ENCODE measurements at regions not wholly inside any gene's neighbourhood (a gene's known extent, or its start where the extent isn't known, plus 50 kb on each side); places are given as distances from the start of the nearest gene placed in this dataset.

- H3K27me3 ChIP-seq: no peaks in the 10 kb centered on the region
- no peak overlapping the region for H3K4me3 ChIP-seq
- peaks cover 19% of the 10 kb centered on the region for H3K9me3 ChIP-seq
- H3K4me1 ChIP-seq: no peaks in the 10 kb centered on the region
- H4K20me1 ChIP-seq: no peaks in the 10 kb centered on the region
- no peak overlapping the region for H3K9ac ChIP-seq
- H3K27ac ChIP-seq: no peak overlapping the region
- H3K36me3 ChIP-seq: no peaks in the 10 kb centered on the region
- no peak overlapping the region for H3K4me2 ChIP-seq
- TF ChIP-seq Cebpa-rat (IDR thresholded peaks at IDR 0.05): no peak
Measured at GRCh38 chr4:62901101-62901500, 1508.1 kb downstream of the TECRL start.

- Histone ChIP-seq H3K9me3 (peaks cover 19% of the 10 kb centered on the region), H4K20me1 (no peaks in the 10 kb centered on the region), H3K4me1 (no peaks in the 10 kb centered on the region), H3K27me3 (no peaks in the 10 kb centered on the region), H3K4me3 (no peak overlapping the region), H3K9ac (no peak overlapping the region), H3K36me3 (no peaks in the 10 kb centered on the region), H3K4me2 (no peak overlapping the region), H3K27ac (no peak overlapping the region)
- no peak for TF ChIP-seq Cebpa-rat (IDR thresholded peaks at IDR 0.05)
Measured at GRCh38 chr4:62899646-62900364, 1509.4 kb downstream of the TECRL start.

GRCh38 chr4:62898115-62898514 is 1511.1 kb downstream of the TECRL start:
- no peak overlapping the region for H3K4me2 ChIP-seq
- H4K20me1 ChIP-seq: no peaks in the 10 kb centered on the region
- H3K9ac ChIP-seq: no peak overlapping the region
- no peaks in the 10 kb centered on the region for H3K36me3 ChIP-seq
- no peaks in the 10 kb centered on the region for H3K27me3 ChIP-seq
- H3K4me3 ChIP-seq: no peak overlapping the region
- H3K27ac ChIP-seq: no peak overlapping the region
- peaks cover 19% of the 10 kb centered on the region for H3K9me3 ChIP-seq
- TF ChIP-seq Cebpa-rat (IDR thresholded peaks at IDR 0.05): no peak
- H3K4me1 ChIP-seq: no peaks in the 10 kb centered on the region

- no peak overlapping the region for H3K4me3 ChIP-seq
- H3K9me3 ChIP-seq: peaks cover 19% of the 10 kb centered on the region
- TF ChIP-seq Cebpa-rat (IDR thresholded peaks at IDR 0.05): no peak
- no peaks in the 10 kb centered on the region for H4K20me1 ChIP-seq
- H3K27me3 ChIP-seq: no peaks in the 10 kb centered on the region
- H3K36me3 ChIP-seq: no peaks in the 10 kb centered on the region
- H3K4me1 ChIP-seq: no peaks in the 10 kb centered on the region
- no peak overlapping the region for H3K4me2 ChIP-seq
- H3K9ac ChIP-seq: no peak overlapping the region
- no peak overlapping the region for H3K27ac ChIP-seq
Measured at GRCh38 chr4:62896721-62897120, 1512.5 kb downstream of the TECRL start.

GRCh38 chr4:62881901-62882300 is 1527.3 kb downstream of the TECRL start:
- Histone ChIP-seq H3K9ac (no peak overlapping the region), H3K36me3 (no peaks in the 10 kb centered on the region), H3K4me2 (no peak overlapping the region), H4K20me1 (no peaks in the 10 kb centered on the region), H3K4me1 (no peaks in the 10 kb centered on the region), H3K27me3 (no peaks in the 10 kb centered on the region), H3K27ac (no peak overlapping the region), H3K4me3 (no peak overlapping the region), H3K9me3 (no peaks in the 10 kb centered on the region)
- TF ChIP-seq Cebpa-rat (IDR thresholded peaks at IDR 0.05): no peak

GRCh38 chr4:62881210-62881609 is 1528.0 kb downstream of the TECRL start:
- Histone ChIP-seq H3K4me3 (no peak overlapping the region), H3K27me3 (no peaks in the 10 kb centered on the region), H3K4me2 (no peak overlapping the region), H3K4me1 (no peaks in the 10 kb centered on the region), H3K36me3 (no peaks in the 10 kb centered on the region), H3K27ac (no peak overlapping the region), H3K9ac (no peak overlapping the region), H3K9me3 (no peaks in the 10 kb centered on the region), H4K20me1 (no peaks in the 10 kb centered on the region)
- no peak for TF ChIP-seq Cebpa-rat (IDR thresholded peaks at IDR 0.05)

GRCh38 chr4:62872856-62873255 is 1536.4 kb downstream of the TECRL start:
- Histone ChIP-seq H3K4me3 (no peak overlapping the region), H3K27me3 (no peaks in the 10 kb centered on the region), H3K9ac (no peak overlapping the region), H3K4me1 (no peaks in the 10 kb centered on the region), H3K27ac (no peak overlapping the region), H3K4me2 (no peak overlapping the region), H3K36me3 (no peaks in the 10 kb centered on the region), H4K20me1 (no peaks in the 10 kb centered on the region), H3K9me3 (no peaks in the 10 kb centered on the region)
- TF ChIP-seq Cebpa-rat (IDR thresholded peaks at IDR 0.05): no peak

- no peak overlapping the region for H3K4me2 ChIP-seq
Measured at GRCh38 chr4:62871078-62871477, 1538.2 kb downstream of the TECRL start.

GRCh38 chr4:62870451-62870850 is 1538.8 kb downstream of the TECRL start:
- no peak for TF ChIP-seq Cebpa-rat (IDR thresholded peaks at IDR 0.05)
- H3K4me2 ChIP-seq: no peak overlapping the region
- no peaks in the 10 kb centered on the region for H3K36me3 ChIP-seq
- no peaks in the 10 kb centered on the region for H4K20me1 ChIP-seq
- H3K9me3 ChIP-seq: no peaks in the 10 kb centered on the region
- H3K9ac ChIP-seq: no peak overlapping the region
- no peaks in the 10 kb centered on the region for H3K4me1 ChIP-seq
- H3K27ac ChIP-seq: no peak overlapping the region
- no peak overlapping the region for H3K4me3 ChIP-seq
- H3K27me3 ChIP-seq: no peaks in the 10 kb centered on the region

More at GRCh38 chr4:62871078-62871477, 1538.2 kb downstream of the TECRL start:
- H3K36me3 ChIP-seq: no peaks in the 10 kb centered on the region
- H4K20me1 ChIP-seq: no peaks in the 10 kb centered on the region
- H3K4me3 ChIP-seq: no peak overlapping the region
- H3K9me3 ChIP-seq: no peaks in the 10 kb centered on the region
- H3K4me1 ChIP-seq: no peaks in the 10 kb centered on the region
- TF ChIP-seq Cebpa-rat (IDR thresholded peaks at IDR 0.05): no peak
- H3K9ac ChIP-seq: no peak overlapping the region
- H3K27me3 ChIP-seq: no peaks in the 10 kb centered on the region
- no peak overlapping the region for H3K27ac ChIP-seq

- no peaks in the 10 kb centered on the region for H4K20me1 ChIP-seq
- H3K9me3 ChIP-seq: no peaks in the 10 kb centered on the region
- H3K4me2 ChIP-seq: no peak overlapping the region
- no peaks in the 10 kb centered on the region for H3K4me1 ChIP-seq
- no peak for TF ChIP-seq Cebpa-rat (IDR thresholded peaks at IDR 0.05)
- H3K36me3 ChIP-seq: no peaks in the 10 kb centered on the region
- no peak overlapping the region for H3K27ac ChIP-seq
- no peak overlapping the region for H3K9ac ChIP-seq
- no peaks in the 10 kb centered on the region for H3K27me3 ChIP-seq
- no peak overlapping the region for H3K4me3 ChIP-seq
Measured at GRCh38 chr4:62865261-62865660, 1544.0 kb downstream of the TECRL start.

- H3K4me1 ChIP-seq: no peaks in the 10 kb centered on the region
- H3K9me3 ChIP-seq: no peaks in the 10 kb centered on the region
- H3K4me2 ChIP-seq: no peak overlapping the region
- no peaks in the 10 kb centered on the region for H4K20me1 ChIP-seq
- H3K27ac ChIP-seq: no peak overlapping the region
- H3K9ac ChIP-seq: no peak overlapping the region
- H3K27me3 ChIP-seq: no peaks in the 10 kb centered on the region
- no peak for TF ChIP-seq Cebpa-rat (IDR thresholded peaks at IDR 0.05)
- H3K36me3 ChIP-seq: no peaks in the 10 kb centered on the region
- H3K4me3 ChIP-seq: no peak overlapping the region
Measured at GRCh38 chr4:62849696-62850095, 1559.6 kb downstream of the TECRL start.
